Breast epithelium (tissue), 4 donors: ENCODE measurements at regions not wholly inside any gene's neighbourhood (a gene's known extent, or its start where the extent isn't known, plus 50 kb on each side); places are given as distances from the start of the nearest gene placed in this dataset.

Experiments used
- DNase-seq, 2 donors: peaks; one replicate each; pipeline ENCODE4 v3.0.0-alpha.2; 2019; ENCODE audit warnings: low spot score in 2 of 2
- H3K27ac ChIP-seq, 2 donors: fragments of 200-600 bp; sonication (generic) in 1 of 2; one replicate each; pipeline ENCODE4 v1.5.1; 2016 to 2019; ENCODE audit warnings: mild to moderate bottlenecking in 1 of 2
- H3K27me3 ChIP-seq, 2 donors: fragments of 200-600 bp; sonication (generic) in 1 of 2; one replicate each; pipeline versions ENCODE4 v1.5.1 to v1.6.0; 2017 to 2019; ENCODE audit warnings: control low read depth in 1 of 2, mild to moderate bottlenecking in 1 of 2
- H3K36me3 ChIP-seq: fragments of 200-600 bp; one replicate; pipeline ENCODE4 v1.5.1; 2019
- H3K4me1 ChIP-seq, 2 donors: fragments of 200-600 bp; sonication (generic); one replicate each; pipeline ENCODE4 v1.5.1; 2016 to 2019; ENCODE audit warnings: control low read depth in 1 of 2
- H3K4me3 ChIP-seq, 3 donors: fragments of 200-600 bp; sonication (generic); 1 replicate in 2 of 3; 2 replicates in 1 of 3; pipeline ENCODE4 v1.5.1; 2016 to 2019; ENCODE audit warnings: mild to moderate bottlenecking in 3 of 3, moderate library complexity in 2 of 3
- H3K9me3 ChIP-seq, 2 donors: fragments of 200-600 bp; sonication (generic) in 1 of 2; one replicate each; pipeline ENCODE4 v1.5.1; 2016 to 2019; ENCODE audit warnings: control low read depth in 1 of 2
- CTCF ChIP-seq, 3 donors: fragments of 450-650 bp; IDR thresholded peaks; one replicate each; pipeline ENCODE4 v1.5.1; 2016 to 2017; ENCODE audit warnings: antibody characterized with exemption in 3 of 3, mild to moderate bottlenecking in 3 of 3, moderate library complexity in 3 of 3
- POLR2A ChIP-seq: fragments of 450-650 bp; IDR thresholded peaks from one replicate; pipeline ENCODE4 v1.6.1; 2016; ENCODE audit warnings: antibody characterized with exemption, mild to moderate bottlenecking, moderate library complexity
- POLR2AphosphoS5 ChIP-seq, 3 donors: sonication (generic); formaldehyde crosslinking; IDR thresholded peaks; one replicate each; pipeline ENCODE4 v1.6.1; 2017; ENCODE audit warnings: antibody characterized with exemption in 3 of 3
- intact Hi-C: fragments of 100-400 bp; cut with DNase I; formaldehyde crosslinking; loops from one replicate; pipeline ENCODE4 v1.15.1; 2023; ENCODE audit warnings: low total_unique reads

GRCh38 chr7:33824911-33825459 lies 80.4 kb upstream of the BMPER start:
- no peaks in the 10 kb centered on the region for H3K27me3 ChIP-seq
- H3K36me3 ChIP-seq = no peaks in the 10 kb centered on the region
- peaks cover 0 to 1% of the 10 kb centered on the region in 2 donors for H3K9me3 ChIP-seq
- no peak overlapping the region for H3K4me3 ChIP-seq
- no peak overlapping the region for H3K27ac ChIP-seq
- no peak for DNase-seq
- H3K4me1 ChIP-seq = no peaks in the 10 kb centered on the region
- intact Hi-C loops = no loop called here
- TF ChIP-seq POLR2AphosphoS5 (IDR thresholded peaks at IDR 0.05) (no peak), CTCF (IDR thresholded peaks at IDR 0.05) (no peak)

- no peaks in the 10 kb centered on the region for H3K4me1 ChIP-seq
- no peaks in the 10 kb centered on the region for H3K9me3 ChIP-seq
- DNase-seq = no peak
- no peak overlapping the region for H3K27ac ChIP-seq
- TF ChIP-seq POLR2AphosphoS5 (IDR thresholded peaks at IDR 0.05) (no peak), CTCF (IDR thresholded peaks at IDR 0.05) (no peak), POLR2A (no peak)
- intact Hi-C loops = no loop called here
- no peaks in the 10 kb centered on the region for H3K27me3 ChIP-seq
- H3K36me3 ChIP-seq = no peaks in the 10 kb centered on the region
- H3K4me3 ChIP-seq = no peak overlapping the region
Observed at GRCh38 chr7:33825644-33826043, 79.7 kb upstream of the BMPER start.

GRCh38 chr7:33829536-33829935 lies 75.8 kb upstream of the BMPER start:
- TF ChIP-seq CTCF (IDR thresholded peaks at IDR 0.05) (no peak), POLR2AphosphoS5 (IDR thresholded peaks at IDR 0.05) (no peak)
- Histone ChIP-seq H3K4me3 (no peak overlapping the region), H3K27ac (no peak overlapping the region), H3K4me1 (no peaks in the 10 kb centered on the region), H3K36me3 (no peaks in the 10 kb centered on the region), H3K27me3 (no peaks in the 10 kb centered on the region), H3K9me3 (no peaks in the 10 kb centered on the region)
- intact Hi-C loops = no loop called here
- DNase-seq = no peak

GRCh38 chr7:33831389-33832141 lies 73.8 kb upstream of the BMPER start:
- no peaks in the 10 kb centered on the region for H3K27me3 ChIP-seq
- intact Hi-C loops = no loop called here
- no peaks in the 10 kb centered on the region for H3K9me3 ChIP-seq
- peak overlapping the region; percentile 15 to 54 for H3K27ac ChIP-seq
- H3K4me1 ChIP-seq = no peaks in the 10 kb centered on the region
- peak overlapping the region in 1 of 3 donors; percentile 41 for H3K4me3 ChIP-seq
- no peak for TF ChIP-seq CTCF (IDR thresholded peaks at IDR 0.05)
- peak in 1 of 3 donors; percentile 23 for TF ChIP-seq POLR2AphosphoS5 (IDR thresholded peaks at IDR 0.05)
- DNase-seq = peak in 1 of 2 donors; percentile 74
- H3K36me3 ChIP-seq = no peaks in the 10 kb centered on the region

GRCh38 chr7:33832271-33832721 lies 73.0 kb upstream of the BMPER start:
- no peaks in the 10 kb centered on the region for H3K4me1 ChIP-seq
- peak overlapping the region; percentile 15 to 54 for H3K27ac ChIP-seq
- TF ChIP-seq CTCF (IDR thresholded peaks at IDR 0.05) (no peak), POLR2A (no peak), POLR2AphosphoS5 (IDR thresholded peaks at IDR 0.05) (no peak)
- no peaks in the 10 kb centered on the region for H3K27me3 ChIP-seq
- intact Hi-C loops = no loop called here
- H3K4me3 ChIP-seq = peak overlapping the region in 1 of 3 donors; percentile 41
- no peaks in the 10 kb centered on the region for H3K36me3 ChIP-seq
- DNase-seq = no peak
- no peaks in the 10 kb centered on the region for H3K9me3 ChIP-seq
